22Rv1 (cell line): ENCODE measurements at regions not wholly inside any gene's neighbourhood (a gene's known extent, or its start where the extent isn't known, plus 50 kb on each side); places are given as distances from the start of the nearest gene placed in this dataset.
"Not testable (repeated sequence)": the region's sequence is repeated elsewhere in the genome, so short reads cannot be mapped to it uniquely, and the experiment has no call there.

ENCODE experiments used
- H3K27ac ChIP-seq: fragments of 450-650 bp; 2 replicates; pipeline ENCODE4 v1.5.1; 2017
- CTCF ChIP-seq: fragments of 450-650 bp; IDR thresholded peaks from 2 replicates; pipeline ENCODE4 v1.5.1; 2017; ENCODE audit warnings: mild to moderate bottlenecking
- ZFX ChIP-seq: fragments of 450-650 bp; IDR thresholded peaks from 2 replicates; pipeline ENCODE4 v1.6.1; 2017; ENCODE audit warnings: antibody characterized with exemption, borderline replicate concordance

- no peak for TF ChIP-seq ZFX
- no peak for TF ChIP-seq CTCF
- no peak overlapping the region for H3K27ac ChIP-seq
Observed at GRCh38 chr7:157476654-157477549, 140.1 kb downstream of the DNAJB6 start.

GRCh38 chr7:157477550-157478212, 140.9 kb downstream of the DNAJB6 start:
- no peak overlapping the region for H3K27ac ChIP-seq
- TF ChIP-seq ZFX (no peak), CTCF (no peak)

- H3K27ac ChIP-seq = not testable (repeated sequence)
Observed at GRCh38 chr7:157478611-157479010, 141.8 kb downstream of the DNAJB6 start.

- H3K27ac ChIP-seq = no peak overlapping the region
- TF ChIP-seq CTCF (no peak), ZFX (no peak)
Observed at GRCh38 chr7:157479326-157479725, 142.5 kb downstream of the DNAJB6 start.

- H3K27ac ChIP-seq = no peak overlapping the region
- TF ChIP-seq CTCF = no peak
- no peak for TF ChIP-seq ZFX
Observed at GRCh38 chr7:157480371-157481050, 143.7 kb downstream of the DNAJB6 start.

- no peak overlapping the region for H3K27ac ChIP-seq
- TF ChIP-seq ZFX = no peak
- TF ChIP-seq CTCF = no peak
Observed at GRCh38 chr7:157481389-157481788, 144.6 kb downstream of the DNAJB6 start.

GRCh38 chr7:157482025-157482424, 145.2 kb downstream of the DNAJB6 start:
- no peak overlapping the region for H3K27ac ChIP-seq
- TF ChIP-seq ZFX = no peak
- no peak for TF ChIP-seq CTCF
